CD4-positive, alpha-beta T cell treated with Interleukin-4 for 1 hour (primary cell): ENCODE measurements at regions not wholly inside any gene's neighbourhood (a gene's known extent, or its start where the extent isn't known, plus 50 kb on each side); places are given as distances from the start of the nearest gene placed in this dataset.

Source experiments
- DNase-seq, 2 donors: peaks; one replicate each; pipeline ENCODE4 v3.0.0-alpha.2; 2020 to 2022

DNA sequence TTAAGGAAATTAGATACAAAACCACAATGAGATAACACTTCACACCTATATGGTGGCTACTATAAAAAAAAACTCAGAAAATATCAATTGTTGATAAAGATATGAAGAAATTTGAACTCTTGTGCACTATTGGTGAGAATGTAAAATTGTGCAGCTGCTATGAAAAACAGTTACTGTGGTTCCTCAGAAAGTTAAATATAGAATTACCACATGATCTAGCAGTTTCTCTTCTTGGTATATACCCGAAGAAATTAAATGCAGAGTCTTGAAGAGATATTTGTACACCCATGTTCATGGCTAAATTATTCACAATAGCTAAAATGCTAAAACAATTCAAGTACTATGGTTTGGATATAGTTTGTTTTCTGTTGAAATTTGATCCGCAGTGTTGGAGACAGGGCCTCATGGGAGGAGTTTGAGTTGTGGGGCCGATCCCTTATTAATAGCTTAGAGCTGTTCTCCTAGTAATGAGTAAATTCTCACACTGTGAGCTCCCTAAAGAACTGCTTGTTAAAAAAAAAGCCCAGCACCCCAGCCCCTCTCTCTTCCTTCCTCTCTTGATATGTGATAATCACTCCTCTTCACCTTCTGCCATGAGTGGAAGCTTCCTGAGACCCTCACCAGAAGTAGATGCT lies 1412.1 kb downstream of the PLA2G4A start:
- DNase-seq = no peak

DNA sequence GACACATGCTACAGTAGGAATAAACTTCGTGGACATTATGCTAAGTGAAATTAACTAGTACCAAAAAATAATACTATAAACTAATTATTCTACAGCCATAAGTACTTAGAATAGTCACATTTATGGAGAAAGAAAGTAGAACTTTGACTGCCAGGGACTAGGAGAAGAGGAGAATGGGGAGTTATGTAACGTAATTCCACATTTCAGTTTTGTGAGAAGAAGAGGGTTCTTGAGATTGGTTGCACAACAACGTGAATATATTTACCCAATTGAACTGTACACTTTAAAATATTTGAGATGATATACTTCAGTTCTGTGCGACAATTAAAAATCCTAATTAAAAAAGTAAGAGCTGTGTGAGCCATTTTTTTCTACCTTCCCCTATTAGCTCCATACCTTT lies 1412.9 kb downstream of the PLA2G4A start:
- DNase-seq = no peak

DNA sequence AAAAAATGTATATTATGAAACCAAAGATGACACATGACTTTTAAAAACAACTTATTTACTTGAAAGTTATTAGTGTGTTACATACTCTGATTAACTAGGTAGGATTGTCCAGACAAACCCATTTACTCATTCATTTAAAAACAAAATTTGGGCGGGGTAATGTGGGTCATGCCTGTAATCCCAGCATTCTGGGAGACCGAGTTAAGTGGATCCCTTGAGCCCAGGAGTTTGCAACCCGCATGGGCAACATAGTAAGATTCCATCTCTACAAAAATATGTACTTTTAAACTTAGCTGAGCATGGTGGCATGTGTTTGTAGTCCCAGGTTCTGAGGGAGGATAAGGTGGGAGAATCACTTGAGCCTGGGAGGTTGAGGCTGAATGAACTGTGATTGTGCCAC lies 1414.7 kb downstream of the PLA2G4A start:
- no peak for DNase-seq

DNA sequence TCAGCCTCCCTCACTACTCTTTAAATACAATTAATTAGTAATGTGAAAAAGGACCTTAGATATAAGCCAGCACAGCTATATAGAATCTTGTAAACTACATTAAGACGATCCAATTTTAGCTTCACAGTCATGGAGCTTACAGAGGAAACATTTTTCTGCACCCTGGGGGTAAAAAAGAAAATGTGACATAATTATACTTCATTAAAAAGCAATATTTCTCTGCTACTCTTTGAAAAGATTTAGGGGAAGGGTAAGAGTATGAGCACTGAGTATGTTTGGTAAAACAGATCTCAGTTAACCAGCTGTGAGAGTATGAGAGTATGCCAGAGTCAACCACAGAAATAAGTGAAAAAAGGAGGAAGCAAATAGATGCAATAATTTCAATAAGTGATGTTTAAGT lies 1415.9 kb downstream of the PLA2G4A start:
- DNase-seq = no peak

DNA sequence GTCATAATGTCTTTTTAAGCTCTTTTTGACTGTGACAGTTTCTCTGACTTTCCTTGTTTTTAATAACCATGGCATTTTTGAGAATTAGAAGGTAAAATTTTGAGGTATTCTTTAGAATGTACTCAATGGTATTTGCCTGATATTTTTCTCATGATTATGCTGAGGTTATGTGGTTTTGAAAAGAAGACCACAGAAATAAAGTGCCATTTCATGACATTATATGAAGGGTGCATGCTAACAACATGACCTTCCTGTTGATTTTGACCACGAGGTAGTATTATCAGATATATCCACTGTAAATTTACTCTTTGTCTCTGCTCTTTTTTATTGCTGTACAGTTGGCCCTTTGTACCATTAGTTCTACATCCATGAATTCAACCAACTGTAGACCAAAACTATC lies 1418.5 kb downstream of the PLA2G4A start:
- no peak for DNase-seq

DNA sequence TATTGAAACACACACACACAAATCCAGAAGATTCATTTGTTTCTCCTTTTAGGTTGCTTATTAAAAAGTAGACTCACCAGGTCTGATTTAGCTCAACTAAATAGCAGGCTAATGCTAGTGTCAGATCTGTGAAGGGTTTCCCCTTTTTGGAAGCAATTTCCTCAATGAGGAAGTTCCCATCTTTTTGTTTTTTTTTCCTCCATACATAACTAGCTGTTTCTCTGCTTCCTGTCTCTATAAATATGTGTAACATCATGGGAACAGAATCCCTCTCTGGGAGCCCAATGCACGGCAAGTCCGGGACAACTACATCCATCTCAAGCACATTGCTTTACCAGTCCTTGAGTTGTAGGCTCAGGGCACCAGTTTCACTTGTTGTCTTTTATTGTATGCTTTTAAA lies 1421.1 kb downstream of the PLA2G4A start:
- no peak for DNase-seq

DNA sequence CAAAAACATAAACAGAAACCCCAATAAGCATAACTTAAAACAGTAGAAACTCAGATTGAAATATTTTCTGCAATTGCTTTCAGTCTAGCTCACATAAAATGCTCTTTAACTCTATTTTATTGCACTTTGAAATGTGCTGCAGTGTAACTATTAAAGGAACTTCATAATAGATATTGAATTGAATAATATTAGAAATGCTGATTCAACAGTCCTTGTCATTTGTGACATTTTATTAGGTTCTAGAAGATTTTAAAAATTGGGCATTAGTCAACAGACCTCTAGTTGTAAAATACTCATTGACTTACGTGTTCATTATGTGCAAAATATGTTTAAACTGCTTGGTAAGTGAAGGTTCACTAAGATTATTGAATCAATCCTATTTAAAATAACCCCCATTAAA lies 1422.3 kb downstream of the PLA2G4A start:
- DNase-seq = no peak

DNA sequence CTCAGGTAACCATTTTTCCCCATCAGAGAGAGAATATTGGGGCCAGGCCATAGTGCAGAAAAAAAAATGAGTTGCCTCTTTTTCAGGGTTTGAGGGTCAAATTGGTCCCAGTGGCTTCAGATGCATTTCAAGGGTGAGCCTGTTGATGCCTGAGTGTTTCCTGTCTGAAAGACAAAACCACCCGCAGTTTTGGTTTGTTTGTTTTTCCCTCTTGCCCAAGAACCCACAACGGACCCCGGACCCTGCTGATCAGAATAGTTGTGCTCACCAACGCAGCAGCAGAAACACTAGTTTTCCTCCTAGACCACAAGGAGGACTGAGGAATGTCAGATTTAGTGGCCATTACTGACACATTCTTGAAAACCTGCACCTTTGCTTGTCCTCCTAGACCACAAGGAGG lies 1433.1 kb downstream of the PLA2G4A start:
- no peak for DNase-seq

DNA sequence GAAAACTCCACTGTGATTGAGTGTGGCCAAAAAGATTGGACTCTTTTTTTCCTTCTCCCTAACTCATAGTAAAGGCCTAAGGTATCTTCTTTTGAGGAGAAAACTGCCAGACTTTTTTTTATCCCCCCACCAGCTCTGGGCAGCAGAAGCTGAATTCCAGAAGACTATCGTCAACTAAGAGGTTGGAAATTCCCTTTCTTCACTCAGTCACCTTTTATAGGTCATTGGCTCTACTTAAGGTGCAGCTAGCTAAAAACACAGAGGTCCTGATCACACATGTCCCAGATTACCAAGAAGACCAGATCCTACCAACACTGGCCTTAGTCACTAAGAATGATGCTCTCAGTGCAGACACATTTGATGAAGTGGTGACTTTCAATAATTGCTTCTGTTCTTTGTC lies 1441.2 kb downstream of the PLA2G4A start:
- DNase-seq = no peak

DNA sequence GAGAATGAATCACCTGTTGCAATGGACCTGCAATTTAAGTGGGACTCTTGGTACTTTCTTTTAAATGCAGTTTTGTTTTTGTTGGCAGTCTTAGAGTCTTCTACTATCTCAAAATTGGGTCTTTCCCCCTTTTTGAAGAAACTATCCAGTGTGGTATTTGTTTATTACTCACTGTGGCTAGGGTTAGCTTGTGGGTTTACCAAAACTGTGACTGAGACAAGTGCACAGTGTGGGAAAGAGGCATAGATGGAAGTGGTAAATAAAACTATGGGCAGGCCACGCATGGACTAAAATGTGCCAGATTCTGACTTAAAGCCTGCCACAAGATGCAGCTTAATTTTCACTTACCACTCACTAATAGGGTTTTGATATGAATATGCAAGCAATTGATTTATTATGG lies 1441.7 kb downstream of the PLA2G4A start:
- DNase-seq = no peak

DNA sequence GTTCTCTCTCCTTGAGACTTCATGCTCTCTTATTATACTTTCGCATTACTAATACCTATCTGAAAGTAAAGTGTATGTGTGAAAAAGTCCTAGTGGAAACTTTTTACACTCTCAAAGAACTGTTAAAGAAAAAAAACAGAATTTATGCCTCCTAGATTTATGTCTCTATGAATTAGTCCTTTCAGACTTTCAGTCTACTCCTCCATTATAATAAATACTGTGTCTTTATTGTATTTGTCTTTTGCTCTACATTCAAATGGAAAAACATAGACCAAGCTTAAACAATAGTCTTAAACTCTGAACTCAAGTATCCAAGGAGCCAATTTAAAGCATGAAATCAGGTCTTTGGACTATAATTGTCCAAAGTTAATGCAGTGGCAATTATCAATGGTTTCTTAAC lies 1449.0 kb downstream of the PLA2G4A start:
- no peak for DNase-seq

DNA sequence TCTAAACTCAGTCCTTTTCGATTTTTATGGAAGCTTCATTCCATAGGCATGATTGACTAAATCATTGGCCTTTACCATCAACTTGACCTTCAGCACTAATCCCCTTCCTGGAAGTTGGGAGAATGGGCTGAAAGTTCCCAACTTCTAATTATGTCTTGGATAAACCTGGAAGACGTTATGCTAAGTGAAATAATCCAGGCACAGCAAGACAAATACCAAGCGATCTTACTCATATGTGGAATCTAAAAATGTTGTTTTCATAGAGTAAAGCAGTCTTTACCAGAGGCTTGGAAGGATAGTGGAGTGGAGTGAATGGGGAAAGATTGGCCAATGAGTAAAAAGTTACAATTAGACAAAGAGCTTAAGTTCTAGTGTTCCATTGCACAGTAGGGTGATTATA lies 1453.2 kb downstream of the PLA2G4A start:
- no peak for DNase-seq

DNA sequence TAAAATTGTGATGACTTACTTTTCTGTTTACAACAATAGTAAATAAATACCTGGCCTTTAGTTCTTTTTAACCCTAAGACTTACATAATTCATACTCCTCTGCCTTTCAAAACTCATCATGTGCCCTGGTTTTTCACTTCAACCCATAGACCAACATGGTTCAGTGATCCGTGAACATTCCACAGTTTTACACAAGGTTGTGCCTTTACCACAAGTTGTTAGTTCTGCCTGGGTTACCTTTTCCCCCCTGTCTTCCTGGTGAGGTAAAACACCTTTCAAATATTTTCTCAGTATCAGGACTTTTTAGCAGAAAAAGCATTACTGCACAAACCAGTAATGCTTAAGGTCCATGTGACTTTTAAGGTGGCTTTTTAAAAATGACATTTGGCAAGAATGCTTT lies 1466.4 kb downstream of the PLA2G4A start:
- DNase-seq = no peak

DNA sequence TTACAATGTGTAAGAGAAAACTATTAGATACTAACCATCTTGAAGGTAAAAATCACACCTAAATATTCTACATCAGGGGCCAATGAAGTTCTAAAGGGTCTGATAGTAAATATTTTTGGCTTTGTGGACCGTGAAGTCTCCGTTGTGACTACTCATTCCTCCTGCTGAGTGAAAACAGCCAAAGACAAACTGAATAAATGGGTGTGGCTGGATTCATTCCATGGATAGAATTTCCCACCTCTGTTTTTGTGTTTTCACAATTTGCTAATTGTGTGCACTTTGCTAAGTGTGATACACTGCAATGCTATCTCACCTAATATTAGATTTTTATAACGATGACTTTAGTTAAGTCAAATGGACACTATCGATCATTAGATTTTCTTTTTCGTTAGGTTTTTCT lies 1474.0 kb downstream of the PLA2G4A start:
- no peak for DNase-seq

DNA sequence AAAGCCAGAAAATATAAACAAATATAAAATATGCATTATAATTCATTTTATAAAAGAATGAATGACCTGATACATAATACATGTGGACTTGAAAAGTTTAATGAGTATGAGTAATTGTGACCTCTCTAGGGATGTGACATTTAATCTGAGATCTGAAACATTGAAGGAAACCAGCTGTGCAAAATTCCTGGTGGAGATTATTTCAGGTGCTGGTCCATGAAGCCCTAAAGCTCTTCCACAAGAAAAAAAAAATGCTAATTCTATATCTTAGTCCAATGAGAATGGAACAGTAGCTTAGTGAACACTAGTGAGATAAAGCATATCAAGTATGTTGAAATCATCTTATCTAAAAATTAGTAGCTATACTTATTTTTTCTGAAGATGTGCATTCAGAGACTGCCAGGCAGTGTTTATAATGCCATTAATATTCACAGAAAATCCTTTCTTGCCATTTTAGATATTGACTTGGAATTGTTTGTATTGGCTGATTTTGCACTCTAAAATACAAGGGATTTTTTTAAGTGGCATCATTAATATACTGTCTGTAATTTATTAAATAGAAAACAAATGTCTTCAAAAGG lies 1485.9 kb downstream of the PLA2G4A start:
- no peak for DNase-seq

DNA sequence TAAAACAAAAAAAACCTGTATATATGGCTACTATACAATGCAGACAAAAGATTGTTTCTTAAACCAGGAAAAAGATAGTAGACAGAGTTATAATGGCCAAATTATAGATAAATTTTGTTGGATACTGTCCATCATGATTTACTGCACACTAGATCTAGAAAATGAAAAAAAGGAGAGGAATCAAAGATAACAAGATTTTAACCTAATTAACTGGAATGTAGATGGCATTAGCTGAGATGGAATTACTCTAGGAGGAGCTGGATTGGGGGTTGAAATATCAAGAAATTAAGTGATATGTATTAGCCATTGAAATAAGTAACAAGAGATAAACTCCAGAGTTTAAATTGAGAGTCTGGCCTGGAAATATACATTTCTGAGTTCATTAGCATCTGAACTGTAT lies 1489.1 kb downstream of the PLA2G4A start:
- DNase-seq = no peak

DNA sequence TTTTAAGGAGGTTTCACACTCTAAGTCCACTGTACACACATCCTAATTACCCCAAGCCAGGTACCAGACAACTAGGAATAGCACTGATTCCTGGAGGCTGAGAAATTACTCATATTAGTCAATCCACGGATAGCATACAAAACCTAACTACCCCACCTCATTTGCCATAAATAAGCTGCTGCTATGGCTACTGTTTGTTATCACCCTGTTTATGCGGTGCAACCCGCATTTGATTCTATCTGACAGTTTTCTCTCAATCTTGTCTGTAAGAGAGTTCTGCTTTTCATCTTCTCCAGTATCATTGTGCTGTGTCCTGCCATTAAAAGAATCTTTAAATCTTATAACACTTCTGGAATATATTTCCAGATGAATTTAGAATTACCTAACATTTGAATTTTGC lies 1496.5 kb downstream of the PLA2G4A start:
- no peak for DNase-seq

DNA sequence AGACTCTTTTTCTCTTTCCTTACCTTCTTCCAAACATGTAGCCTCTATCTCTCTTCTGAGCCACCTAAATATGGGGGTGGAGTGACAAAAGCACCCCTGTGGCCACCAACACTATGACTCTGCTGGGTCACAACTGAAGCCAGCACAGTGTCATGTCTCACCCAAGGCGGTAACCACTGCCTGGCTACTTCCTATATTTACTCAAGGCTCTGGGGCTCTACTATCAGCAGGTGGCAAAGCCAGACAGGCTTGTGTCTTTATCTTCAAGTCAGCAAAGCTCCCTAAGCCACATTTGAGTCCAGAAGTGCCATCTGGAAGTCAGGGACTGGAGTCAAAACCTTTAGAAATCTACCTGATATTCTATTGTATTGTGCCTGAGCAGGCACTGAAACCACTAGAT lies 1515.2 kb downstream of the PLA2G4A start:
- no peak for DNase-seq

DNA sequence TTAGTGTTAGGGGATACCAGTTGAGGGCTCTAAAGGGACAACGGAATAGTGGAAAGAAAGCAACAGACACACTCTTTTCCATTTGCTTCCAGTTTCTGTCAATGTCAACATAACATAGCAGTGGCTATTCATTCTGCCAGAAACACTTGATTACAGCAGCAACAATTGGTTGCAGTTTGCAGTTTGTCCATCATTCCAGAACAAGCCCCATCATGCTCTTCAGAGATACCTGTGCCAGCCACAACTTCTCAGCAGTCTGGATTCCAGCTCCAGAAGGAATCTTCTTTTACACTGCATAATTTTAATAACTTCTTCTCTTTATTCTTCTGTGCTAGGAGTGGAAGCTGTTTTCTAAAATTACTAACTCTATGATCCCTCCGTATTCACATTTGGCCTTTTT lies 1521.4 kb downstream of the PLA2G4A start:
- no peak for DNase-seq

DNA sequence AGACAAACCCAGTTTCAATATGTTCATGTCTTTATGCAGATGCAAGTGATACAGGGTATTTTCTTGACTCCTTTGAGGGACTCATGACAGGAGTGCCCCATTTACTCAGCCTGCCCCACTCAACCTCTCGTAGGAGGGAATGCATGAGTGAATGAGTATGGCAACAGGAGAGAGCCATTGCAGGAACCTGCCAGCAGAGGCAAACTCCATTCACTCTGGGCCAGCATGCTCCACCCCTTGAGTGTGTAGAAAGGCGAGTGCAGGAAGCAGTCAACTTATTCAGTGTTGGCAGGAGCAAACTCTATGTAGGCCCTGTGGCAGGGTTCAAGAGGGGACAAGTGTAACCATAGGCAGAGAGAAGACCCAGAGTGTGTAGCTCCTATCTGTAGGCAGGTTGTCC lies 1526.3 kb downstream of the PLA2G4A start:
- no peak for DNase-seq

DNA sequence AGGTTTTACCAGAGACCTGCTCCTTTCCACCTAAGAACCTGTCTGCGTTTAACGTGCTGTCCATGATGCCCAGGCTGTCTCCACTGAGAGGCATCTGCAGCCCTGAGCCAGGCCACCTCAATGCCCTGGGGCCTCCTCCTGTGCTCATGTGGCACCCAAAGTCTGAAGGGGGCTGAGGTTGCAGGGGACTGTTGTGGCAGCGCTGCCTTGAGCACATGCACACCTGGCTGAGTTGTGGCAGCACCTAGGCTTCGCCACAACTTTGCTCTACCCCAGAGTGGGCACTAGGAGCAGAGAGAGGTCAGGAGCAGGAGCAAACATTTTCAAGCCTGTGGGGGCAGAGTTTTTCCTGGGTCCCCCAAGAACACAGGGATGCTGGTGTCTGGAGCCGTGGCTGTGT lies 1527.1 kb downstream of the PLA2G4A start:
- DNase-seq = no peak

DNA sequence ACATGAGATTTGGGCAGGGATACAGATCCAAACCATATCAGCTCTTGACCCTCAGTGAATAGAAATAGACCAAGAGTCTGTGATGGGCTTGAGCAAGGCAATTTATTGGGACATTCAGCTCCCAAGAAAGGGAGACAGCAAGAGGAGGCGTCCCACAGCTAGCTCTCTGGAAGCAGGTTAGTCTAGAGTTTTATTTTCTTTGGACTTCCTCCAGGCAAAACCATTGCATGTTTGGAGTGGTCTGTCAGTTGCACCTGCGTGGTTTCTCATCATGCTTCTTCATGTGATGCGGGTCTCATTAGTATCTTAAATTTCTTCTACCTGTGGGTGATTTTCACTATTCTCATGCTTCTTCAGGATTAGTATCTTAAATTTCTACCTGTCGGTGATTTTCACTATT lies 1530.6 kb downstream of the PLA2G4A start:
- no peak for DNase-seq

DNA sequence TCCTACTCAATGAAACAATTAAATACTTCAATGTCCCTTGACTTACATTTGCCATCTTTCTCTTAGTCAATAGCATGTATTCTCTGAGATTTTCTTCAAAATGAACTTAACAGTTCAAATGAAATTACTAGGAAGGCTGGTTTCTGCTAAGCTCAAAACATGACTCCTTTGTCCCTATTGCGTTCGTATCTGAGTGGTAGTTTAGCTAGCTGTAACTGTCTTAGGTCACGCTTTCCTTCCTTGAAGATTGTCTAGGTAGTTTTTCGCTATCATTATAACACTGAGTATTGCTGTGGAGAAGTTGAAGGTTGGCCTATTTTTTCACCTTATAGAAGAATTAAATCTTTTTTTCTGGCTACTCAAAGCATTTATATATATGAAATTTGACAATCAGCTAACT lies 1535.2 kb downstream of the PLA2G4A start:
- no peak for DNase-seq

DNA sequence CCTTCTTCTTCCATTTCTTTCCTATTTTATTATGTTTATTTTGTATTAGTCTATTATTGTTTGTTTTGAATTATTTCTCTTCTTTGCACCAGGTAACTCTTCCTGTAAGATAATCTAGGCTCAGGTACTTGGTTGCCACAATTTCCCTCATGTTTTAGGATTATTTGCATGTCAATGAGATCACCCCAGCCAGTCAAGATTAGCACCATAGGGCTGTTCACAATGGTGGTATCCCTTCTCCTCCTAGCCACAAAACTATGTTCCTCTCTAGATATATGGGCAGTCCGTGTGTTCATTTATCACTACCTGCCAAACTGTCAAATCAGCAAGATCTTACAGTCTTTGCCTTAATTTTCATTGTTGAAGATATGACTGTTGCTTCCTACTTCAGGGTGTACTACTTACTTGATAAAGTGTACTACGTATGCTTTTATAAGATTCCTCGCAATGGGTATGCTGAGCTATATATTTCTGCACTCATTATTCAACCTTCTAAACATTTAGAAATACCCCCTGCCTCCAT lies 1536.2 kb downstream of the PLA2G4A start:
- no peak for DNase-seq

DNA sequence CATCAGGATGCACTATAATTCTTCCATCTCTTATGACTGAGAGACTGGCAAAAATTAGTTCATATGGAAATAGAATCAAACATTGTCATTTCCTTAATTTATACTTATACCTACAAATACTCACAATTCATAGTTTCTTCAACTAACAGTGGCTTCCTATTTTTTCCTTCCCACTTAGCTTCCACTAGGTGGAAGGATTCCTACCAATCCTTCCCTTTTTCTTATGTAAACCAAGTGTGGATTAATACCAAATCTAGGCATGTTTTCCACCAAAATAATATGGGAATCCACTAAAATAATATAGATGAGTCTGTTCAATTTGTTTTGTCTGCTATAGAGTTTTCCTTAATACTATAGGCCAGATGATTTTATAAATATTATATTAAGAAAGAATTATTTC lies 1537.1 kb downstream of the PLA2G4A start:
- no peak for DNase-seq
